OCI-M2 (cell line): ENCODE measurements at regions not wholly inside any gene's neighbourhood (a gene's known extent, or its start where the extent isn't known, plus 50 kb on each side); places are given as distances from the start of the nearest gene placed in this dataset.
"Not testable (repeated sequence)": the region's sequence is repeated elsewhere in the genome, so short reads cannot be mapped to it uniquely, and the experiment has no call there.

Experiments used
- DNase-seq: peaks from one replicate; lab custom pipeline; 2025; ENCODE audit not compliant: unreplicated experiment; lab: John Stamatoyannopoulos, UW

GRCh38 chr2:53053937-53054336, 713.7 kb upstream of the CHAC2 start:
- no peak for DNase-seq

GRCh38 chr2:53051157-53051556, 716.4 kb upstream of the CHAC2 start:
- DNase-seq = no peak

- no peak for DNase-seq
Observed at GRCh38 chr2:53040536-53041229, 726.9 kb upstream of the CHAC2 start.

- no peak for DNase-seq
Observed at GRCh38 chr2:53036196-53036595, 731.4 kb upstream of the CHAC2 start.

- no peak for DNase-seq
Observed at GRCh38 chr2:53035153-53035552, 732.5 kb upstream of the CHAC2 start.

GRCh38 chr2:53033411-53033810, 734.2 kb upstream of the CHAC2 start:
- DNase-seq = no peak

GRCh38 chr2:53028746-53029423, 738.7 kb upstream of the CHAC2 start:
- DNase-seq = no peak

GRCh38 chr2:53028225-53028624, 739.4 kb upstream of the CHAC2 start:
- no peak for DNase-seq

GRCh38 chr2:53022248-53022647, 745.4 kb upstream of the CHAC2 start:
- DNase-seq = not testable (repeated sequence)

GRCh38 chr2:53021828-53022227, 745.8 kb upstream of the CHAC2 start:
- no peak for DNase-seq

- no peak for DNase-seq
Observed at GRCh38 chr2:53021292-53021691, 746.3 kb upstream of the CHAC2 start.

- DNase-seq = no peak
Observed at GRCh38 chr2:53018825-53019425, 748.7 kb upstream of the CHAC2 start.

- no peak for DNase-seq
Observed at GRCh38 chr2:53006980-53007379, 760.6 kb upstream of the CHAC2 start.

GRCh38 chr2:53004413-53004812, 763.2 kb upstream of the CHAC2 start:
- DNase-seq = no peak

- DNase-seq = no peak
Observed at GRCh38 chr2:52995424-52995823, 772.2 kb upstream of the CHAC2 start.

- no peak for DNase-seq
Observed at GRCh38 chr2:52976143-52976949, 791.3 kb upstream of the CHAC2 start.

GRCh38 chr2:52974127-52974526, 793.5 kb upstream of the CHAC2 start:
- no peak for DNase-seq

GRCh38 chr2:52970642-52971041, 797.0 kb upstream of the CHAC2 start:
- DNase-seq = no peak

- DNase-seq = no peak
Observed at GRCh38 chr2:52968043-52968442, 799.6 kb upstream of the CHAC2 start.

GRCh38 chr2:52964916-52965530, 802.6 kb upstream of the CHAC2 start:
- no peak for DNase-seq

GRCh38 chr2:52961403-52961802, 806.2 kb upstream of the CHAC2 start:
- DNase-seq = no peak
